ENCODE measurements at regions not wholly inside any gene's neighbourhood (a gene's known extent, or its start where the extent isn't known, plus 50 kb on each side); places are given as distances from the start of the nearest gene placed in this dataset.

DNA sequence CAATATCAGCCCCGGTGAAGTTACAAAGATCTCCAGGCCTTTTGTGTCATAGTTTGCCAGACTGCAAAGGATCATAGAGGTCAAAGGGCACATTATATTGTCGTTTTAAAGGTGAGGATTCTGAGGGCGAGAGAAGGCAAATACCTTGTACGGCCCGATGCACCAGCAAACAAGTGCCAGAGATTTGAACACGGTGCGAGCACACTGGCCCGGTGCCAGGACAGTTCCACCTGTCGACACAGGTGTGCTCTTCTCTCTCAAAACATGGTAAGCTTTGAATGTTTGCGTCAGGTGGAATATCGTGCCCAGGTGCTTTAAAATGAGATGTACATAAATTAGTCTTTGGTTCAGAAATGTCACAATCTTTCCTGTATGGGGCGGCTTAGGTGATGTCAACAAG lies 776.1 kb upstream of the ID2 start:
- DNase-seq (ENCODE audit: low read depth in 1 of 2, low spot score in 1 of 2) (no peak), FAIRE-seq (no peak), ATAC-seq (no peak)
- H3K27ac ChIP-seq = no peak overlapping the region
- no peaks in the 10 kb centered on the region for H3K9me3 ChIP-seq
- WGBS (ENCODE audit: missing lambda C conversion rate) = 64% methylated on average over 12 of the region's 12 CpGs
- no peak overlapping the region for H3K4me3 ChIP-seq
- POLR2A ChIA-PET = no interaction called here
- no peaks in the 10 kb centered on the region for H3K4me1 ChIP-seq
- no peak overlapping the region for H3K4me2 ChIP-seq
- CTCF ChIA-PET = no interaction called here
- no peak for TF ChIP-seq FOSB (CRISPR knock-in tag; IDR thresholded peaks at IDR 0.05)
- no peak for TF ChIP-seq RCOR1 (IDR thresholded peaks at IDR 0.05; ENCODE audit: low read depth, low read length)
- no peak for TF ChIP-seq FOXS1 (CRISPR knock-in tag; IDR thresholded peaks at IDR 0.05)
- TF ChIP-seq CTCF (IDR thresholded peaks at IDR 0.05) = no peak
- no peak for TF ChIP-seq SREBF2 (IDR thresholded peaks at IDR 0.05)
- no peak for TF ChIP-seq HOXA7 (CRISPR knock-in tag; IDR thresholded peaks at IDR 0.05)
- TF ChIP-seq TP53 (CRISPR knock-in tag; IDR thresholded peaks at IDR 0.05) = no peak
- no peak for TF ChIP-seq HOXB5 (CRISPR knock-in tag; IDR thresholded peaks at IDR 0.05)
- no peak for TF ChIP-seq EHMT2 (IDR thresholded peaks at IDR 0.05; ENCODE audit: low read depth)
- no peak for TF ChIP-seq HOXB13 (CRISPR knock-in tag; IDR thresholded peaks at IDR 0.05; ENCODE audit: low read depth)

DNA sequence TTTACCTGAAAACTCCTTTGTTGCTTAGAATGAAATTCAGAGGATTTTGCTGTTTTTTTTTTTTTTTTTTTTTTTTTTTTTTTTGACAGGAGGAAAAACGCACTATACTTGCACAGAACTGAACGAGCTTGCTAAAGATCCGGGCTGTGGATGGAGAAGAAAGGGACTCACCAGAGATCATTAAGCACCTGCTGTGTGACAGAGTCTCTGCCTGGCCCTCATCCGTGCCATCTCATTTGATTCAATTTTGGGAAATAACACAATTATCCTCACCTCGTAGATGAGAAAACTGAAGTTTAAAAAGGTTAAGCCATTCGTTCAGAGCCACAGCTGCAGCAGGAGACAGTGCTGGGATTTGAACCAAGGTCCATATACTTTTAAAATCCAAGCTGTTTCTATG lies 775.4 kb upstream of the ID2 start:
- TF ChIP-seq POLR2A (IDR thresholded peaks at IDR 0.05; ENCODE audit: low read length) = no peak
- TF ChIP-seq BHLHE40 (IDR thresholded peaks at IDR 0.05; ENCODE audit: low read depth, low read length) = no peak
- TF ChIP-seq EHMT2 (IDR thresholded peaks at IDR 0.05; ENCODE audit: low read depth) = no peak
- no peak for TF ChIP-seq NFE2L2 (conservative IDR thresholded peaks at IDR 0.05; ENCODE audit: low read length)
- TF ChIP-seq, protein P1, sequence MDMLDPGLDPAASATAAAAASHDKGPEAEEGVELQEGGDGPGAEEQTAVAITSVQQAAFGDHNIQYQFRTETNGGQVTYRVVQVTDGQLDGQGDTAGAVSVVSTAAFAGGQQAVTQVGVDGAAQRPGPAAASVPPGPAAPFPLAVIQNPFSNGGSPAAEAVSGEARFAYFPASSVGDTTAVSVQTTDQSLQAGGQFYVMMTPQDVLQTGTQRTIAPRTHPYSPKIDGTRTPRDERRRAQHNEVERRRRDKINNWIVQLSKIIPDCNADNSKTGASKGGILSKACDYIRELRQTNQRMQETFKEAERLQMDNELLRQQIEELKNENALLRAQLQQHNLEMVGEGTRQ (IDR thresholded peaks at IDR 0.05) = no peak
- no peak for TF ChIP-seq MYC (IDR thresholded peaks at IDR 0.05; ENCODE audit: borderline replicate concordance, low read length)
- no peak for ATAC-seq
- DNase-seq (ENCODE audit: low read depth in 1 of 2, low spot score in 1 of 2) = no peak
- Histone ChIP-seq H3K4me3 (no peak overlapping the region), H3K27ac (no peak overlapping the region), H3K9me3 (no peaks in the 10 kb centered on the region), H3K4me2 (no peak overlapping the region), H3K4me1 (no peaks in the 10 kb centered on the region)
- WGBS (ENCODE audit: missing lambda C conversion rate) = 40% methylated on average over 6 of the region's 6 CpGs
- FAIRE-seq = no peak
- ChIA-PET POLR2A (no interaction called here), CTCF (no interaction called here)

- 72% methylated on average over 11 of the region's 11 CpGs for WGBS (ENCODE audit: missing lambda C conversion rate)
- Histone ChIP-seq H3K27ac (no peak overlapping the region), H3K4me1 (no peaks in the 10 kb centered on the region), H3K4me3 (no peak overlapping the region), H3K9me3 (no peaks in the 10 kb centered on the region), H3K4me2 (no peak overlapping the region)
- no peak for TF ChIP-seq RNF2 (IDR thresholded peaks at IDR 0.05; ENCODE audit: borderline replicate concordance, low read depth)
- TF ChIP-seq PHF8 (IDR thresholded peaks at IDR 0.05; ENCODE audit: borderline replicate concordance, low read depth) = no peak
- TF ChIP-seq POLR2A (IDR thresholded peaks at IDR 0.05; ENCODE audit: low read length) = no peak
- no peak for TF ChIP-seq NPAS2 (CRISPR knock-in tag; IDR thresholded peaks at IDR 0.05; ENCODE audit: borderline replicate concordance)
- TF ChIP-seq MAZ (IDR thresholded peaks at IDR 0.05; ENCODE audit: borderline replicate concordance, low read depth, low read length) = no peak
- TF ChIP-seq, protein P2, sequence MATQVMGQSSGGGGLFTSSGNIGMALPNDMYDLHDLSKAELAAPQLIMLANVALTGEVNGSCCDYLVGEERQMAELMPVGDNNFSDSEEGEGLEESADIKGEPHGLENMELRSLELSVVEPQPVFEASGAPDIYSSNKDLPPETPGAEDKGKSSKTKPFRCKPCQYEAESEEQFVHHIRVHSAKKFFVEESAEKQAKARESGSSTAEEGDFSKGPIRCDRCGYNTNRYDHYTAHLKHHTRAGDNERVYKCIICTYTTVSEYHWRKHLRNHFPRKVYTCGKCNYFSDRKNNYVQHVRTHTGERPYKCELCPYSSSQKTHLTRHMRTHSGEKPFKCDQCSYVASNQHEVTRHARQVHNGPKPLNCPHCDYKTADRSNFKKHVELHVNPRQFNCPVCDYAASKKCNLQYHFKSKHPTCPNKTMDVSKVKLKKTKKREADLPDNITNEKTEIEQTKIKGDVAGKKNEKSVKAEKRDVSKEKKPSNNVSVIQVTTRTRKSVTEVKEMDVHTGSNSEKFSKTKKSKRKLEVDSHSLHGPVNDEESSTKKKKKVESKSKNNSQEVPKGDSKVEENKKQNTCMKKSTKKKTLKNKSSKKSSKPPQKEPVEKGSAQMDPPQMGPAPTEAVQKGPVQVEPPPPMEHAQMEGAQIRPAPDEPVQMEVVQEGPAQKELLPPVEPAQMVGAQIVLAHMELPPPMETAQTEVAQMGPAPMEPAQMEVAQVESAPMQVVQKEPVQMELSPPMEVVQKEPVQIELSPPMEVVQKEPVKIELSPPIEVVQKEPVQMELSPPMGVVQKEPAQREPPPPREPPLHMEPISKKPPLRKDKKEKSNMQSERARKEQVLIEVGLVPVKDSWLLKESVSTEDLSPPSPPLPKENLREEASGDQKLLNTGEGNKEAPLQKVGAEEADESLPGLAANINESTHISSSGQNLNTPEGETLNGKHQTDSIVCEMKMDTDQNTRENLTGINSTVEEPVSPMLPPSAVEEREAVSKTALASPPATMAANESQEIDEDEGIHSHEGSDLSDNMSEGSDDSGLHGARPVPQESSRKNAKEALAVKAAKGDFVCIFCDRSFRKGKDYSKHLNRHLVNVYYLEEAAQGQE (IDR thresholded peaks at IDR 0.05) = no peak
- TF ChIP-seq CBX8 (IDR thresholded peaks at IDR 0.05) = no peak
- no peak for TF ChIP-seq FOXS1 (CRISPR knock-in tag; IDR thresholded peaks at IDR 0.05)
- TF ChIP-seq TP53 (CRISPR knock-in tag; IDR thresholded peaks at IDR 0.05) = no peak
- no peak for TF ChIP-seq BHLHE40 (IDR thresholded peaks at IDR 0.05; ENCODE audit: low read depth, low read length)
- ATAC-seq = no peak
- DNase-seq (ENCODE audit: low read depth in 1 of 2, low spot score in 1 of 2) = no peak
- FAIRE-seq = no peak
- POLR2A ChIA-PET = no interaction called here
- CTCF ChIA-PET = no interaction called here
These were observed 774.8 kb upstream of the ID2 start for GRCh38 chr2:7907041-7907440.
